Muscle layer of colon (tissue), 2 donors: ENCODE measurements at regions not wholly inside any gene's neighbourhood (a gene's known extent, or its start where the extent isn't known, plus 50 kb on each side); places are given as distances from the start of the nearest gene placed in this dataset.
"Not testable (repeated sequence)": the region's sequence is repeated elsewhere in the genome, so short reads cannot be mapped to it uniquely, and the experiment has no call there.

Experiments used
- H3K27ac ChIP-seq: one replicate; pipeline ENCODE4 v1.7.0; 2013; ENCODE audit warnings: low read depth, mild to moderate bottlenecking, low read length, moderate library complexity
- H3K27me3 ChIP-seq, 2 donors: one replicate each; pipeline ENCODE4 v1.7.0; 2013; ENCODE audit warnings: low read length in 2 of 2, mild to moderate bottlenecking in 2 of 2; ENCODE audit not compliant: insufficient read depth in 2 of 2, control insufficient read depth in 1 of 2
- H3K36me3 ChIP-seq: one replicate; pipeline ENCODE4 v1.7.0; 2013; ENCODE audit warnings: mild to moderate bottlenecking, low read length; ENCODE audit not compliant: insufficient read depth
- H3K4me1 ChIP-seq: one replicate; pipeline ENCODE4 v1.7.0; 2013; ENCODE audit warnings: mild to moderate bottlenecking, low read length; ENCODE audit not compliant: insufficient read depth
- H3K4me3 ChIP-seq, 2 donors: one replicate each; pipeline ENCODE4 v1.7.0; 2013; ENCODE audit warnings: low read length in 2 of 2, low read depth in 1 of 2, mild to moderate bottlenecking in 1 of 2, moderate library complexity in 1 of 2
- H3K9ac ChIP-seq: one replicate; pipeline ENCODE4 v1.7.0; 2013; ENCODE audit warnings: low read length
- H3K9me3 ChIP-seq: one replicate; pipeline ENCODE4 v1.7.0; 2013; ENCODE audit warnings: mild to moderate bottlenecking, low read length
- donor health status: abdominal sarcoma.
- donor health status: Adenocarcinoma of cecum.

GRCh38 chr9:82052081-82052480 is 63.5 kb downstream of the SPATA31D1 start:
- no peak overlapping the region for H3K4me3 ChIP-seq
- H3K27ac ChIP-seq, result no peak overlapping the region
- H3K27me3 ChIP-seq, result no peaks in the 10 kb centered on the region
- H3K9me3 ChIP-seq, result no peaks in the 10 kb centered on the region
- H3K36me3 ChIP-seq, result no peaks in the 10 kb centered on the region
- H3K9ac ChIP-seq, result no peak overlapping the region
- H3K4me1 ChIP-seq, result no peaks in the 10 kb centered on the region

GRCh38 chr9:82054264-82055015 is 65.9 kb downstream of the SPATA31D1 start:
- Histone ChIP-seq H3K4me3 (no peak overlapping the region), H3K9ac (no peak overlapping the region), H3K27me3 (no peaks in the 10 kb centered on the region), H3K4me1 (no peaks in the 10 kb centered on the region), H3K36me3 (no peaks in the 10 kb centered on the region), H3K9me3 (no peaks in the 10 kb centered on the region), H3K27ac (no peak overlapping the region)

DNA sequence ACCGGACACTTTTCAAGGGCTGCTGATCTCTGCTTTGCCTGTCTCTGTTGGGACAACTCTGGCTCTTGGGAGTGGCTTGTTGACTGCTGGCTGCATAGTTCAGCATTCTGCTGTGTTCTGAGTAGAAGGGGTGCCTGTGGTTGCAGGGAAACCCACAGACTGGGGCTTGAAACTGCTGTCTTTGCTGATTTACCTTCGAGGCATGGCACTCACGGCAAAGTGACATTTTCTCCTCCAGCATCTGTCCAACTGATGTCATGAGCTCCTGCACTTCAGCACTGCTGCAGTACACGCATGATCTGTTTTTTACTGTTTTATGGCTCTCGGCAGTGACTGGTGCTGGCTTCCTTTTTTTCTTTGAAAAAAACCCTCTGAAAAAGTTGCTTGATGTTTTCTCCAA is 69.2 kb downstream of the SPATA31D1 start:
- Histone ChIP-seq H3K4me3 (no peak overlapping the region), H3K9ac (no peak overlapping the region), H3K9me3 (no peaks in the 10 kb centered on the region)

GRCh38 chr9:82061801-82062200 is 73.2 kb downstream of the SPATA31D1 start:
- H3K9ac ChIP-seq, H3K9me3 ChIP-seq, H3K27me3 ChIP-seq, H3K36me3 ChIP-seq, H3K4me3 ChIP-seq, H3K4me1 ChIP-seq, H3K27ac ChIP-seq: not testable (repeated sequence)

More for the DNA sequence above, 69.2 kb downstream of the SPATA31D1 start:
- Histone ChIP-seq H3K36me3 (no peaks in the 10 kb centered on the region), H3K27ac (no peak overlapping the region), H3K4me1 (no peaks in the 10 kb centered on the region), H3K27me3 (no peaks in the 10 kb centered on the region)

GRCh38 chr9:82062245-82062644 is 73.7 kb downstream of the SPATA31D1 start:
- no peaks in the 10 kb centered on the region for H3K9me3 ChIP-seq
- no peaks in the 10 kb centered on the region for H3K4me1 ChIP-seq
- H3K27ac ChIP-seq, result no peak overlapping the region
- no peak overlapping the region for H3K9ac ChIP-seq
- no peak overlapping the region for H3K4me3 ChIP-seq
- no peaks in the 10 kb centered on the region for H3K27me3 ChIP-seq
- no peaks in the 10 kb centered on the region for H3K36me3 ChIP-seq

GRCh38 chr9:82073551-82074543 is 85.3 kb downstream of the SPATA31D1 start:
- no peak overlapping the region for H3K27ac ChIP-seq
- H3K9ac ChIP-seq, result no peak overlapping the region
- H3K9me3 ChIP-seq, result no peaks in the 10 kb centered on the region
- no peaks in the 10 kb centered on the region for H3K27me3 ChIP-seq
- H3K4me1 ChIP-seq, result no peaks in the 10 kb centered on the region
- H3K36me3 ChIP-seq, result no peaks in the 10 kb centered on the region
- H3K4me3 ChIP-seq, result no peak overlapping the region

- no peak overlapping the region for H3K9ac ChIP-seq
- no peaks in the 10 kb centered on the region for H3K27me3 ChIP-seq
- no peak overlapping the region for H3K4me3 ChIP-seq
- H3K27ac ChIP-seq, result no peak overlapping the region
- H3K36me3 ChIP-seq, result no peaks in the 10 kb centered on the region
- H3K9me3 ChIP-seq, result no peaks in the 10 kb centered on the region
- no peaks in the 10 kb centered on the region for H3K4me1 ChIP-seq
Observed at GRCh38 chr9:82080265-82080664, 91.7 kb downstream of the SPATA31D1 start.

DNA sequence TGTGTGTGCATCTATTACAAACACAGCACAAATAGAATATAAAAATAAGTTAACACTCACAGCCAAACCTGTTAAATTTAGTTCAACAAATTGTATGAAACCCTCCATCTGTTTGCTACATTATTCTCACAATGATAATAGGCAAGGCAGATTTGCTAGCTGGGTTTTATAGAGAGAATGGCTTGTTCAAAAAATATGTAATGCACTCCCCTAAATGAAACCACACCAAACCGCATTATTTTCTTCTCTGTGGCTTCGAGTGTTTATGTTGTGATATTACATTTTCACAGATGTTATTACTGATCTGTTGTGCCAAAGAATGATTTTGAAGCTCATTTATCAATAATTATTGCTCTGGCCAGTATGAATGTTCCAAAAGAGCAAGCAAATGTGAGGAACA is 92.9 kb downstream of the SPATA31D1 start:
- Histone ChIP-seq H3K27me3 (no peaks in the 10 kb centered on the region), H3K9ac (no peak overlapping the region), H3K4me1 (no peaks in the 10 kb centered on the region), H3K36me3 (no peaks in the 10 kb centered on the region), H3K9me3 (no peaks in the 10 kb centered on the region), H3K4me3 (no peak overlapping the region), H3K27ac (no peak overlapping the region)

DNA sequence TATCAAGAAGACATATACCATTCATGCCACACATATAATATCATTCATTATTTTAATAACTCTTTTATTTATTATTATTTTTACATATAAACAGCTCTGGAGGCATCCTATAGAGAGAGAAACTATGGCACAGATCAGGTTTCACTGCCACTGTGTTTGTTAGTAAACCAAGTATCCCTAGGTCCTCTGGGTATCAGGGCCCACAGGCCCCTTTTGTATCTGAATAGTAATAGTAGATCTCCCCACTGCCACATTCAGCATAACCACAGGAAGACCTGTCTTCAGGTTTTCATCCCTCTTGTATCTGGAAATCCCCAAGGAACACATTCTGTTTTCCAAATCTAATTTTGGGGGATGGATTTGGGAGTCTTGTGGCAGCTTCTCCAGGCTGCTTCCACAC is 94.0 kb downstream of the SPATA31D1 start:
- H3K4me1 ChIP-seq, result no peaks in the 10 kb centered on the region
- H3K36me3 ChIP-seq, result no peaks in the 10 kb centered on the region
- no peaks in the 10 kb centered on the region for H3K9me3 ChIP-seq
- H3K9ac ChIP-seq, result no peak overlapping the region
- H3K27me3 ChIP-seq, result no peaks in the 10 kb centered on the region
- H3K27ac ChIP-seq, result no peak overlapping the region
- H3K4me3 ChIP-seq, result no peak overlapping the region

GRCh38 chr9:82088591-82088990 is 100.0 kb downstream of the SPATA31D1 start:
- no peak overlapping the region for H3K4me3 ChIP-seq
- no peak overlapping the region for H3K27ac ChIP-seq
- no peaks in the 10 kb centered on the region for H3K4me1 ChIP-seq
- no peaks in the 10 kb centered on the region for H3K27me3 ChIP-seq
- no peaks in the 10 kb centered on the region for H3K36me3 ChIP-seq
- no peaks in the 10 kb centered on the region for H3K9me3 ChIP-seq
- H3K9ac ChIP-seq, result no peak overlapping the region

GRCh38 chr9:82090046-82090445 is 101.5 kb downstream of the SPATA31D1 start:
- Histone ChIP-seq H3K27me3 (no peaks in the 10 kb centered on the region), H3K4me3 (no peak overlapping the region), H3K36me3 (no peaks in the 10 kb centered on the region), H3K9me3 (no peaks in the 10 kb centered on the region), H3K9ac (no peak overlapping the region), H3K27ac (no peak overlapping the region), H3K4me1 (no peaks in the 10 kb centered on the region)
